Neuronal stem cell (in vitro differentiated cells): ENCODE measurements at regions not wholly inside any gene's neighbourhood (a gene's known extent, or its start where the extent isn't known, plus 50 kb on each side); places are given as distances from the start of the nearest gene placed in this dataset.

ENCODE experiments used
- DNase-seq: peaks from one replicate; pipeline ENCODE4 v3.0.0-alpha.2; 2013; ENCODE audit warnings: low spot score
- H2AFZ ChIP-seq: one replicate; pipeline ENCODE4 v1.6.1; 2013; ENCODE audit warnings: mild to moderate bottlenecking, low read length, inconsistent platforms
- H2AK5ac ChIP-seq: 2 replicates; pipeline ENCODE4 v1.6.1; 2013; ENCODE audit warnings: low read depth, mild to moderate bottlenecking, inconsistent platforms, low read length, moderate library complexity, mixed read lengths
- H2BK120ac ChIP-seq: 2 replicates; pipeline ENCODE4 v1.6.1; 2013; ENCODE audit warnings: low read depth, mild to moderate bottlenecking, inconsistent platforms, low read length, moderate library complexity, mixed read lengths
- H2BK12ac ChIP-seq: one replicate; pipeline ENCODE4 v1.6.1; 2013; ENCODE audit warnings: low read length, inconsistent platforms
- H2BK15ac ChIP-seq: 2 replicates; pipeline ENCODE4 v1.6.1; 2013; ENCODE audit warnings: mild to moderate bottlenecking, low read length, inconsistent platforms, mixed read lengths
- H2BK5ac ChIP-seq: one replicate; pipeline ENCODE4 v1.6.1; 2013; ENCODE audit warnings: inconsistent platforms, mild to moderate bottlenecking, low read length, moderate library complexity
- H3K14ac ChIP-seq: one replicate; pipeline ENCODE4 v1.6.1; 2013; ENCODE audit warnings: low read length, inconsistent platforms
- H3K18ac ChIP-seq: 2 replicates; pipeline ENCODE4 v1.6.1; 2013; ENCODE audit warnings: low read length, inconsistent platforms
- H3K23ac ChIP-seq: 2 replicates; pipeline ENCODE4 v1.6.1; 2013; ENCODE audit warnings: low read depth, mild to moderate bottlenecking, mixed read lengths, low read length, inconsistent platforms; ENCODE audit not compliant: poor library complexity
- H3K27ac ChIP-seq: replicated peaks from 3 replicates; pipeline ENCODE4 v1.5.1; 2013; ENCODE audit warnings: low read length, inconsistent platforms
- H3K27me3 ChIP-seq, 3 experiments: 2 replicates each; pipeline ENCODE4 v1.6.1; 2013; ENCODE audit warnings: low read length in 3 of 3, mild to moderate bottlenecking in 2 of 3, inconsistent platforms in 1 of 3, low read depth in 1 of 3, mixed read lengths in 1 of 3, moderate library complexity in 1 of 3; ENCODE audit not compliant: control insufficient read depth in 3 of 3, insufficient read depth in 3 of 3
- H3K36me3 ChIP-seq, 2 donors: replicated peaks in 1 of 2; 2 replicates each; pipeline ENCODE4 v1.6.1; 2013; ENCODE audit warnings: low read length in 2 of 2; ENCODE audit not compliant: control insufficient read depth in 2 of 2, insufficient read depth in 2 of 2
- H3K4ac ChIP-seq: 2 replicates; pipeline ENCODE4 v1.6.1; 2013; ENCODE audit warnings: inconsistent platforms, mild to moderate bottlenecking, low read length, moderate library complexity
- H3K4me1 ChIP-seq, 2 donors: 1 replicate in 1 of 2; 2 replicates in 1 of 2; pipeline ENCODE4 v1.6.1; 2013; ENCODE audit warnings: low read length in 2 of 2, low read depth in 1 of 2; ENCODE audit not compliant: control insufficient read depth in 2 of 2, insufficient read depth in 1 of 2
- H3K4me2 ChIP-seq: one replicate; pipeline ENCODE4 v1.6.1; 2013; ENCODE audit warnings: mild to moderate bottlenecking, low read length, inconsistent platforms; ENCODE audit not compliant: insufficient read depth, poor library complexity, severe bottlenecking
- H3K4me3 ChIP-seq, 2 donors: 2 replicates each; pipeline ENCODE4 v1.5.1; 2013; ENCODE audit warnings: low read length in 2 of 2, mild to moderate bottlenecking in 2 of 2, inconsistent platforms in 1 of 2, moderate library complexity in 1 of 2
- H3K79me1 ChIP-seq: one replicate; pipeline ENCODE4 v1.6.1; 2013; ENCODE audit warnings: low read depth, mild to moderate bottlenecking, inconsistent platforms, low read length, moderate library complexity
- H3K9ac ChIP-seq: one replicate; pipeline ENCODE4 v1.6.1; 2013; ENCODE audit warnings: mild to moderate bottlenecking, low read depth, low read length, inconsistent platforms; ENCODE audit not compliant: poor library complexity
- H3K9me3 ChIP-seq, 2 donors: replicated peaks in 1 of 2; 2 replicates each; pipeline versions ENCODE3 to v1.6.1; 2013; ENCODE audit warnings: low read length in 2 of 2, mild to moderate bottlenecking in 2 of 2, inconsistent platforms in 1 of 2, low read depth in 1 of 2, mixed read lengths in 1 of 2, moderate library complexity in 1 of 2; ENCODE audit not compliant: control insufficient read depth in 2 of 2, insufficient read depth in 1 of 2
- H4K8ac ChIP-seq: one replicate; pipeline ENCODE4 v1.6.1; 2013; ENCODE audit warnings: low read depth, mild to moderate bottlenecking, inconsistent platforms, low read length, moderate library complexity
- H4K91ac ChIP-seq: one replicate; pipeline ENCODE4 v1.6.1; 2013; ENCODE audit warnings: low read length, low read depth, mild to moderate bottlenecking, inconsistent platforms; ENCODE audit not compliant: poor library complexity
- WGBS, 2 donors: extraction: QIAGEN DNeasy Blood & Tissue Kit; methylation state at CpG; one replicate each; pipeline ENCODE4 v1.1.7; 2013; ENCODE audit warnings: missing lambda C conversion rate in 2 of 2, mixed read lengths in 1 of 2; ENCODE audit not compliant: insufficient read length in 2 of 2, insufficient replicate concordance in 1 of 2; ENCODE audit errors: extremely low coverage in 2 of 2; 5-methylcytosine and 5-hydroxymethylcytosine counted together

DNA sequence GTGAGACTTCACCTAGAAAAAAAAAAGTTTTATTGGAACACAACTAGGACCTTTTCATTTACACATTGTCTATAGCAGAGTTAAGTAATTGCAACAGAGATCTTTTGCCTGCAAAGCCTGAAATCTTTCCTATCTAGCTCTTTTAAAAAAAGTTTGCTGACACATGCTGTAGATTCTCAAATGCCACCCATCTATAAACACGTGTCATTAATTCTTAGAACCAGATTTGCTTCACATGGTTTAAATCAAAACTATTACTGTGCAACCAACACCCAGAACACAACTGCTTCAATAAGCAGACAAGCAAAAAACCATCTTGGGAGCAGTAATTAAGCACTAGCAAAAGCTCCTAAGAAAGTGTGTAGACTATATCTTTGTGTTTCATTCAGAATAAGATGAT, 55.0 kb downstream of the OXSM start:
- no peak overlapping the region for H2AK5ac ChIP-seq
- no peak overlapping the region for H2AFZ ChIP-seq
- H3K4me1 ChIP-seq: peaks cover 0 to 10% of the 10 kb centered on the region in 2 donors
- no peak overlapping the region for H3K4me2 ChIP-seq
- no peak overlapping the region for H3K18ac ChIP-seq
- H2BK15ac ChIP-seq: no peak overlapping the region
- no peak overlapping the region for H3K14ac ChIP-seq
- no peaks in the 10 kb centered on the region for H3K9me3 ChIP-seq
- H3K4ac ChIP-seq: no peak overlapping the region
- no peak overlapping the region for H3K23ac ChIP-seq
- no peaks in the 10 kb centered on the region for H3K36me3 ChIP-seq
- H4K91ac ChIP-seq: no peak overlapping the region
- no peak overlapping the region for H3K9ac ChIP-seq
- H4K8ac ChIP-seq: no peak overlapping the region
- H2BK120ac ChIP-seq: no peak overlapping the region
- H3K27ac ChIP-seq: no peak overlapping the region
- H2BK12ac ChIP-seq: no peak overlapping the region
- no peaks in the 10 kb centered on the region for H3K27me3 ChIP-seq
- no peak overlapping the region for H2BK5ac ChIP-seq
- no peak overlapping the region for H3K4me3 ChIP-seq
- H3K79me1 ChIP-seq: no peaks in the 10 kb centered on the region
- no peak for DNase-seq
- WGBS, 2 donors: no CpG with 5 or more reads among the region's 1 CpG

- H3K14ac ChIP-seq: no peak overlapping the region
- H3K27ac ChIP-seq: no peak overlapping the region
- H3K4me1 ChIP-seq: peaks cover 0 to 10% of the 10 kb centered on the region in 2 donors
- H4K8ac ChIP-seq: no peak overlapping the region
- no peak overlapping the region for H2AK5ac ChIP-seq
- no peak overlapping the region for H2BK120ac ChIP-seq
- H4K91ac ChIP-seq: no peak overlapping the region
- no peak overlapping the region for H2BK5ac ChIP-seq
- H3K27me3 ChIP-seq: no peaks in the 10 kb centered on the region
- H3K4ac ChIP-seq: no peak overlapping the region
- DNase-seq: no peak
- WGBS, 2 donors: no CpG with 5 or more reads among the region's 1 CpG
- H3K4me3 ChIP-seq: no peak overlapping the region
- no peaks in the 10 kb centered on the region for H3K79me1 ChIP-seq
- no peak overlapping the region for H2BK12ac ChIP-seq
- no peak overlapping the region for H2BK15ac ChIP-seq
- no peak overlapping the region for H3K23ac ChIP-seq
- no peaks in the 10 kb centered on the region for H3K36me3 ChIP-seq
- no peak overlapping the region for H3K18ac ChIP-seq
- no peak overlapping the region for H3K9ac ChIP-seq
- H3K9me3 ChIP-seq: no peaks in the 10 kb centered on the region
- H2AFZ ChIP-seq: no peak overlapping the region
- no peak overlapping the region for H3K4me2 ChIP-seq
Observed at GRCh38 chr3:25846282-25846681, 56.4 kb downstream of the OXSM start.

GRCh38 chr3:25849091-25849490, 59.2 kb downstream of the OXSM start:
- Histone ChIP-seq H3K9ac (no peak overlapping the region), H3K18ac (no peak overlapping the region), H3K36me3 (no peaks in the 10 kb centered on the region), H3K14ac (no peak overlapping the region), H3K27me3 (no peaks in the 10 kb centered on the region), H3K23ac (no peak overlapping the region), H3K4me1 (peaks cover 0 to 10% of the 10 kb centered on the region in 2 donors), H2BK15ac (no peak overlapping the region), H2BK5ac (no peak overlapping the region), H3K4me3 (no peak overlapping the region), H3K27ac (no peak overlapping the region), H4K8ac (no peak overlapping the region), H3K79me1 (no peaks in the 10 kb centered on the region), H3K9me3 (no peaks in the 10 kb centered on the region), H2AK5ac (no peak overlapping the region), H4K91ac (no peak overlapping the region), H3K4me2 (no peak overlapping the region), H2BK12ac (no peak overlapping the region), H3K4ac (no peak overlapping the region), H2BK120ac (no peak overlapping the region), H2AFZ (no peak overlapping the region)
- no CpG with 5 or more reads among the region's 6 CpGs for WGBS, 2 donors
- DNase-seq: no peak

DNA sequence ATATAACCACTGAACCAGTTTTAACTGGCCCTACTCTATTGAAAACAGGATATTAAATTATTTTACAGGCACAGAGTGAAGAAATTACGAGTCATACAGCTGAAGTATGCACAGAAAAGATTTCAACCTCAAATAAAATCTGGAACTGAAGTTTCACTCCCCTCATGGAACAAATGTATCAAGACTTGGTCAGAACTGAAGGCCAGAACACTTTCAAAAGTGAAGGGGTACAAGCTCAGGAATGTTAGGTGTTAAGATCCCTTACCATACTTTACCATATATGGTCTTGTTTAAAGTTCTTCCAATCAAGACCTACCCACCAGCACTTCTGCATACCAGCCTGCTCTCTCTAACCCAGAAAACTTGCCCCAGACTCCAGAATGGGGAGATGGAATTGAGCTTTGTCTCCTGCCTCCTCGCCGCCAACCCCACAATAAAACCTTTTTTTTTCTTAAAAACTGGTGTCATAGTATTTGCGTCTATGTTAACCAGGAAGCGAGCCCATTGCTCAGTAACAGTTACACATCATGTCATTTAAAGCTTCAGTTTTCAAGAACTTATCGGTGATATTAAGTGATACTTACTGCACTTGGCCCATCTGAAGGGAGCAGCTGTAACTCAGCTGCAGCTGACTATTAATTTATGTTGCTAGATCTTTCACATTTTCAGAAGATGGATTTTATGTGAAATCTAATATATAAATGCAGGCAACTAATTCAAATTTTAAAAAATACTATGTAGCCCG, 59.9 kb downstream of the OXSM start:
- Histone ChIP-seq H3K79me1 (no peaks in the 10 kb centered on the region), H3K4ac (no peak overlapping the region), H2BK120ac (no peak overlapping the region), H4K91ac (no peak overlapping the region), H3K4me3 (no peak overlapping the region), H3K4me2 (no peak overlapping the region), H3K23ac (no peak overlapping the region), H3K9me3 (no peaks in the 10 kb centered on the region), H3K27ac (no peak overlapping the region), H3K18ac (no peak overlapping the region), H3K9ac (no peak overlapping the region), H2BK5ac (no peak overlapping the region), H4K8ac (no peak overlapping the region), H2AK5ac (no peak overlapping the region), H2AFZ (no peak overlapping the region), H3K27me3 (no peaks in the 10 kb centered on the region), H2BK12ac (no peak overlapping the region), H3K14ac (no peak overlapping the region), H3K36me3 (no peaks in the 10 kb centered on the region), H3K4me1 (peaks cover 0 to 10% of the 10 kb centered on the region in 2 donors), H2BK15ac (no peak overlapping the region)
- DNase-seq: no peak
- no CpG with 5 or more reads among the region's 7 CpGs for WGBS, 2 donors
